Natural killer cell (primary cell): ENCODE measurements at regions not wholly inside any gene's neighbourhood (a gene's known extent, or its start where the extent isn't known, plus 50 kb on each side); places are given as distances from the start of the nearest gene placed in this dataset.

Source experiments
- ATAC-seq, 3 donors: fragments of 150-1000 bp in 2 of 3; fragments of 200-7000 bp in 1 of 3; cut with Tn5 transposase; 1 replicate in 1 of 3; 2 replicates in 2 of 3; pipeline ENCODE4 v1.10.0; 2021; ENCODE audit warnings: mild to moderate bottlenecking in 2 of 3, moderate library complexity in 2 of 3
- DNase-seq, 2 donors: peaks; one replicate each; pipeline versions ENCODE4 v3.0.0 to v3.0.0-alpha.2; 2013 to 2021; ENCODE audit warnings: mixed read lengths in 1 of 2
- H3K27ac ChIP-seq: one replicate; pipeline ENCODE4 v1.5.1; 2013; ENCODE audit warnings: mild to moderate bottlenecking, low read length
- H3K27me3 ChIP-seq: one replicate; pipeline ENCODE4 v1.6.1; 2013; ENCODE audit warnings: low read length; ENCODE audit not compliant: control insufficient read depth, insufficient read depth
- H3K36me3 ChIP-seq: one replicate; pipeline ENCODE4 v1.6.1; 2013; ENCODE audit warnings: low read length; ENCODE audit not compliant: control insufficient read depth, insufficient read depth
- H3K4me1 ChIP-seq: one replicate; pipeline ENCODE4 v1.6.1; 2013; ENCODE audit warnings: low read length; ENCODE audit not compliant: control insufficient read depth, insufficient read depth
- H3K4me3 ChIP-seq: one replicate; pipeline ENCODE4 v1.5.1; 2013; ENCODE audit warnings: low read length
- H3K9me3 ChIP-seq: one replicate; pipeline ENCODE4 v1.6.1; 2013; ENCODE audit warnings: low read length; ENCODE audit not compliant: control insufficient read depth, insufficient read depth
- H3K27ac Mint-ChIP-seq, 2 donors: one replicate each; pipeline ENCODE4 v1.8.0; 2022; ENCODE audit warnings: mild to moderate bottlenecking in 2 of 2, mixed read lengths in 2 of 2, moderate library complexity in 1 of 2
- H3K27me3 Mint-ChIP-seq, 2 donors: one replicate each; pipeline ENCODE4 v1.8.0; 2022; ENCODE audit warnings: low read depth in 2 of 2, mixed read lengths in 2 of 2
- H3K36me3 Mint-ChIP-seq: one replicate; pipeline ENCODE4 v1.8.0; 2022; ENCODE audit warnings: mixed read lengths
- H3K4me1 Mint-ChIP-seq, 2 donors: one replicate each; pipeline ENCODE4 v1.8.0; 2022; ENCODE audit warnings: mixed read lengths in 2 of 2
- H3K4me3 Mint-ChIP-seq: one replicate; pipeline ENCODE4 v1.8.0; 2022; ENCODE audit warnings: mild to moderate bottlenecking, moderate library complexity, mixed read lengths
- H3K9me3 Mint-ChIP-seq, 2 donors: one replicate each; pipeline ENCODE4 v1.8.0; 2022; ENCODE audit warnings: mixed read lengths in 2 of 2
- CTCF ChIP-seq: fragments of 200-600 bp; IDR thresholded peaks from one replicate; pipeline ENCODE4 v1.8.0; 2022; ENCODE audit warnings: antibody characterized with exemption
- WGBS: methylation state at CpG from one replicate; pipeline ENCODE4 v1.1.7; 2013; ENCODE audit warnings: missing lambda C conversion rate; ENCODE audit not compliant: insufficient coverage; 5-methylcytosine and 5-hydroxymethylcytosine counted together
- intact Hi-C: fragments of 100-400 bp; cut with micrococcal nuclease; formaldehyde crosslinking; loops from one replicate; pipeline ENCODE4 v1.14.2; 2022

DNA sequence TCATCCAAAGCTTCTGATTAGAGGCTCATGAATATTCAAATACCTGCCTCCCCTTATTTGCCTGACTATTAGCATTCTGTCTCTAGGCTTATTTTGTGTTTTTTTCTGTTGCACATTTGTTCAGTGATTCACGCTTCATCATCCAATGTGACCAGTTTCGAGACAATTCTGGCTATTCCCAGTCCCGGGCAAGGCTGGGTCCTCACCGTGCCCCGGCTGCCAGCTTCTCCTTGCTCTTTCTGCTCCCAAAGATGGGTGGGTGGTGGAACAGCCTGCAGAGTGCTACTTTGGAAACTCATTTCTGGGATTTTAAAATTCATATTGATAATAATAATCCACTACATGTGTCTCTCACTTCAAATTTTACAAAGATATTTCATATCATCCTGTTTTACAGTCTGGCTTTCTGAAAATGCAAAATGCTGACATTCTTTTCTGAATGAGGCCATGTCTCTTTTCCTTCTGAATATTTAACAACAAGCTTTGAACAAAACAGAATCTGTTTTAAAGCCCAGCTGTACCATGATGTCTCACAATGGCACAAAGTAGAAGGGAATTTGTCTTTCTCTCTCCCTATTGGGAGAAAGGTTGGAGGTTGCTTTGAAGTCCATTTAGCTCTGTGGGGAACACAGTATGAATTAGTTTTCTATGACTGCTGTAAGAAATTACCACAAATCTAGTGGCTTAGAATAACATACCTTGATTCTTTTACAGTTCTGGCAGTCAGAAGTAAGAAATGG is 116.9 kb upstream of the CDH13 start:
- H3K9me3 ChIP-seq = peaks cover 3% of the 10 kb centered on the region
- H3K27ac ChIP-seq = no peak overlapping the region
- Mint-ChIP-seq H3K9me3 (no peaks in the 10 kb centered on the region), H3K4me1 (no peaks in the 10 kb centered on the region), H3K27me3 (peaks cover 0 to 8% of the 10 kb centered on the region in 2 donors), H3K36me3 (no peaks in the 10 kb centered on the region), H3K4me3 (no peak overlapping the region), H3K27ac (no peak overlapping the region)
- DNase-seq = no peak
- H3K4me1 ChIP-seq = no peaks in the 10 kb centered on the region
- no peak for ATAC-seq
- TF ChIP-seq CTCF = no peak
- intact Hi-C loops = no loop called here
- H3K27me3 ChIP-seq = no peaks in the 10 kb centered on the region
- no peak overlapping the region for H3K4me3 ChIP-seq
- no peaks in the 10 kb centered on the region for H3K36me3 ChIP-seq
- WGBS = 88% methylated on average over 5 of the region's 5 CpGs

DNA sequence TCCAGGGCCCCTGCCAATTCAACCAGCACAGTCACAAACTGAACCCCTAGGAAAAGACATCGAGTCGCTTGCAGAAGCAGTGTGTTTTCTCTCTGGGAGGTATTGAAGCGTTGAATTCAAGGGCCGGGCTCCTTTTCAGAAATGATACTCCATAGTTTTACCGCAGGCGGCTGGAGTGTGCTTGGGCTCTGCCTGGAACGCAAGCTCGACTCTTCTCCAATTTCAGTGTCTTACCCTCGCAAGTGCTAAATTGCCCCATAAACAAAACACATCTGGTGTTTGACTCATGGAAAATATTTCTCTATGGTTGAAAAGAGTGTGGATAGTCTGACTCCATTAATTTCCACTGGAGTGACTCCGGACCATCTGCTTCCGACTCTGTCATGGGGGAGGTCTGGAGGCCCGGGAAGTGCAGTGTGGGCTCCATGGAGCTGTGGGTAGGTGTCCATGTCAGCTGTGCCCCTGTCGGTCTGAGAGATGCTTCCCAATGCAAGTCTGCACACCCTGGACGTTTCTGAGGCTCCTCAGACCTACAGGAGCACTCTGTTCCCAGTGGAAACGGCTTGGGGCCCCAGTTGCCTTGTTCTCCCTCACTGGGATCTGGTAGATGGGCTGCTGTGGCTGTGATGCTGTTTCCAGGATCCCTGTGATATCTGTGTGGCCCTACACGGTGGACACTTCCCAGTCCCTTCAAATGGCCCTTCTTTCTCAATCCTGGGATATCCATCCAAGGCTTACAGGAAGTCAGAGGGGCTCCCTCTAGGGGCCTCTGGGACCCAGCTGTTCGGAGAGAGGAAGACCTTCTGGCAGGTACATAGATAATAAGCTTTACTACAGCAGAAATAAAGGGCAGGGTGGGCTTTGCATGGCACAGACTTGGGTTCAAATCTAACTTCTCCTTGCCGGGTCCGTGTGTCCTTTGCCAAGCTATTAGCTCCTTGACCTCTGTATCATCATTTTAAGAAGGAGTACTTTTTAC is 119.8 kb upstream of the CDH13 start:
- H3K4me1 ChIP-seq = no peaks in the 10 kb centered on the region
- H3K27ac ChIP-seq = no peak overlapping the region
- Mint-ChIP-seq H3K27me3 (peaks cover 7 to 9% of the 10 kb centered on the region in 2 donors), H3K4me1 (no peaks in the 10 kb centered on the region), H3K27ac (no peak overlapping the region), H3K36me3 (no peaks in the 10 kb centered on the region), H3K9me3 (no peaks in the 10 kb centered on the region), H3K4me3 (no peak overlapping the region)
- no peak overlapping the region for H3K4me3 ChIP-seq
- DNase-seq = no peak
- no peaks in the 10 kb centered on the region for H3K27me3 ChIP-seq
- 84% methylated on average over 18 of the region's 19 CpGs for WGBS
- no peak for ATAC-seq
- H3K9me3 ChIP-seq = peaks cover 3% of the 10 kb centered on the region
- no peak for TF ChIP-seq CTCF
- H3K36me3 ChIP-seq = no peaks in the 10 kb centered on the region
- intact Hi-C loops = no loop called here

GRCh38 chr16:82504836-82505235 is 121.9 kb upstream of the CDH13 start:
- no peaks in the 10 kb centered on the region for H3K9me3 Mint-ChIP-seq
- H3K4me1 Mint-ChIP-seq = no peaks in the 10 kb centered on the region
- 89% methylated on average over 8 of the region's 8 CpGs for WGBS

More at GRCh38 chr16:82504836-82505235, 121.9 kb upstream of the CDH13 start:
- H3K4me3 Mint-ChIP-seq = no peak overlapping the region
- Histone ChIP-seq H3K4me3 (no peak overlapping the region), H3K27ac (no peak overlapping the region), H3K4me1 (no peaks in the 10 kb centered on the region), H3K36me3 (no peaks in the 10 kb centered on the region), H3K27me3 (no peaks in the 10 kb centered on the region), H3K9me3 (peaks cover 3% of the 10 kb centered on the region)
- ATAC-seq = no peak
- intact Hi-C loops = no loop called here
- no peak for TF ChIP-seq CTCF
- no peaks in the 10 kb centered on the region for H3K36me3 Mint-ChIP-seq
- H3K27me3 Mint-ChIP-seq = peaks cover 7% of the 10 kb centered on the region in 2 donors
- no peak overlapping the region for H3K27ac Mint-ChIP-seq
- DNase-seq = no peak
